ENCODE measurements at regions not wholly inside any gene's neighbourhood (a gene's known extent, or its start where the extent isn't known, plus 50 kb on each side); places are given as distances from the start of the nearest gene placed in this dataset.

- no peak for TF ChIP-seq BACH2 (CRISPR knock-in tag; IDR thresholded peaks at IDR 0.05; ENCODE audit: borderline replicate concordance)
- no peak for TF ChIP-seq PATZ1 (CRISPR knock-in tag; IDR thresholded peaks at IDR 0.05; ENCODE audit: borderline replicate concordance)
- TF ChIP-seq, protein P1, sequence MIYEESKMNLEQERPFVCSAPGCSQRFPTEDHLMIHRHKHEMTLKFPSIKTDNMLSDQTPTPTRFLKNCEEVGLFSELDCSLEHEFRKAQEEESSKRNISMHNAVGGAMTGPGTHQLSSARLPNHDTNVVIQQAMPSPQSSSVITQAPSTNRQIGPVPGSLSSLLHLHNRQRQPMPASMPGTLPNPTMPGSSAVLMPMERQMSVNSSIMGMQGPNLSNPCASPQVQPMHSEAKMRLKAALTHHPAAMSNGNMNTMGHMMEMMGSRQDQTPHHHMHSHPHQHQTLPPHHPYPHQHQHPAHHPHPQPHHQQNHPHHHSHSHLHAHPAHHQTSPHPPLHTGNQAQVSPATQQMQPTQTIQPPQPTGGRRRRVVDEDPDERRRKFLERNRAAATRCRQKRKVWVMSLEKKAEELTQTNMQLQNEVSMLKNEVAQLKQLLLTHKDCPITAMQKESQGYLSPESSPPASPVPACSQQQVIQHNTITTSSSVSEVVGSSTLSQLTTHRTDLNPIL (CRISPR knock-in tag; IDR thresholded peaks at IDR 0.05; ENCODE audit: low read depth) = no peak
- TF ChIP-seq OSR1 (CRISPR knock-in tag; IDR thresholded peaks at IDR 0.05) = no peak
- no peak for TF ChIP-seq ESRRG (CRISPR knock-in tag; IDR thresholded peaks at IDR 0.05)
- TF ChIP-seq TOX (CRISPR knock-in tag; IDR thresholded peaks at IDR 0.05; ENCODE audit: borderline replicate concordance) = no peak
- TF ChIP-seq ZNF565 (CRISPR knock-in tag; conservative IDR thresholded peaks at IDR 0.05; ENCODE audit: low read depth) = no peak
- TF ChIP-seq ZFP30 (CRISPR knock-in tag; IDR thresholded peaks at IDR 0.05) = no peak
- TF ChIP-seq CSRNP3 (CRISPR knock-in tag; IDR thresholded peaks at IDR 0.05) = no peak
- TF ChIP-seq ZFP3 (CRISPR knock-in tag; IDR thresholded peaks at IDR 0.05) = no peak
- TF ChIP-seq TCF4 (CRISPR knock-in tag; IDR thresholded peaks at IDR 0.05; ENCODE audit: borderline replicate concordance) = no peak
Observed at GRCh38 chr21:15289896-15290841, 225.4 kb upstream of the NRIP1 start.

Data from SK-N-SH treated with all-trans-retinoic acid at 6 μM for 48 hours (cell line).